HepG2 (cell line): ENCODE measurements at regions not wholly inside any gene's neighbourhood (a gene's known extent, or its start where the extent isn't known, plus 50 kb on each side); places are given as distances from the start of the nearest gene placed in this dataset.

Experiments used
- CHD4 ChIP-seq: fragments of 200-600 bp; sonication (generic); IDR thresholded peaks from 2 replicates; pipeline ENCODE4 v1.7.0; 2017; ENCODE audit warnings: mild to moderate bottlenecking, low read length, borderline replicate concordance
- CTCF ChIP-seq: sonication (generic); formaldehyde crosslinking; IDR thresholded peaks from 2 replicates; pipeline ENCODE4 v1.5.0; 2020; ENCODE audit warnings: mild to moderate bottlenecking, missing genetic modification reagents, moderate library complexity
- GABPA ChIP-seq, 2 experiments: IDR thresholded peaks; 2 replicates each; pipeline ENCODE4 v1.6.1; 2011 to 2016; ENCODE audit warnings: low read depth in 2 of 2, low read length in 1 of 2, missing biosample characterization in 1 of 2, missing genetic modification characterization in 1 of 2
- MTF1 ChIP-seq: sonication (generic); formaldehyde crosslinking; IDR thresholded peaks from 2 replicates; pipeline ENCODE4 v1.5.0; 2020; ENCODE audit warnings: missing genetic modification reagents
- MYC ChIP-seq: sonication (generic); formaldehyde crosslinking; IDR thresholded peaks from 2 replicates; pipeline ENCODE4 v1.9.0; 2021; ENCODE audit warnings: missing genetic modification reagents, borderline replicate concordance
- NFIC ChIP-seq: IDR thresholded peaks from 2 replicates; pipeline ENCODE4 v1.6.1; 2012; ENCODE audit warnings: mild to moderate bottlenecking, low read length, inconsistent platforms
- NR2C2 ChIP-seq: sonication (generic); formaldehyde crosslinking; IDR thresholded peaks from 2 replicates; pipeline ENCODE4 v1.4.0; 2020; ENCODE audit warnings: missing genetic modification reagents, mild to moderate bottlenecking, moderate library complexity, borderline replicate concordance
- REST ChIP-seq, 2 experiments: IDR thresholded peaks; 2 replicates each; pipeline ENCODE4 v1.6.1; 2011 to 2012; ENCODE audit warnings: low read length in 2 of 2, borderline replicate concordance in 1 of 2, low read depth in 1 of 2, mild to moderate bottlenecking in 1 of 2, moderate library complexity in 1 of 2
- ZNF558 ChIP-seq: sonication (generic); formaldehyde crosslinking; IDR thresholded peaks from 2 replicates; pipeline ENCODE4 v1.9.0; 2022; ENCODE audit warnings: mild to moderate bottlenecking, missing genetic modification reagents, borderline replicate concordance

GRCh38 chr20:24051160-24051559 is 62.6 kb upstream of the GGTLC1 start:
- no peak for TF ChIP-seq CHD4
- no peak for TF ChIP-seq REST (IDR thresholded peaks at IDR 0.05; ENCODE audit: borderline replicate concordance in 1 of 2, low read depth in 1 of 2, low read length in 2 of 2)
- no peak for TF ChIP-seq MTF1
- no peak for TF ChIP-seq MYC
- no peak for TF ChIP-seq GABPA (IDR thresholded peaks at IDR 0.05; ENCODE audit: low read depth, low read length)
- TF ChIP-seq GABPA (CRISPR knock-in tag; IDR thresholded peaks at IDR 0.05; ENCODE audit: low read depth) = no peak
- TF ChIP-seq NFIC = no peak
- no peak for TF ChIP-seq CTCF (CRISPR knock-in tag)
- TF ChIP-seq ZNF558 (CRISPR knock-in tag) = no peak
- TF ChIP-seq NR2C2 (CRISPR knock-in tag) = no peak
